GM18868 (cell line): ENCODE measurements at regions not wholly inside any gene's neighbourhood (a gene's known extent, or its start where the extent isn't known, plus 50 kb on each side); places are given as distances from the start of the nearest gene placed in this dataset.

Experiments
- ATAC-seq: cut with Tn5 transposase; IDR thresholded peaks from one replicate; pipeline ENCODE4 v1.9.1; 2021; ENCODE audit warnings: mild to moderate bottlenecking, moderate library complexity; ENCODE audit not compliant: unreplicated experiment

- ATAC-seq = no peak
Observed at GRCh38 chr11:13907678-13908077, 54.8 kb upstream of the SPON1 start.

- no peak for ATAC-seq
Observed at GRCh38 chr11:13908535-13908934, 54.0 kb upstream of the SPON1 start.
